ENCODE measurements at regions not wholly inside any gene's neighbourhood (a gene's known extent, or its start where the extent isn't known, plus 50 kb on each side); places are given as distances from the start of the nearest gene placed in this dataset.

DNA sequence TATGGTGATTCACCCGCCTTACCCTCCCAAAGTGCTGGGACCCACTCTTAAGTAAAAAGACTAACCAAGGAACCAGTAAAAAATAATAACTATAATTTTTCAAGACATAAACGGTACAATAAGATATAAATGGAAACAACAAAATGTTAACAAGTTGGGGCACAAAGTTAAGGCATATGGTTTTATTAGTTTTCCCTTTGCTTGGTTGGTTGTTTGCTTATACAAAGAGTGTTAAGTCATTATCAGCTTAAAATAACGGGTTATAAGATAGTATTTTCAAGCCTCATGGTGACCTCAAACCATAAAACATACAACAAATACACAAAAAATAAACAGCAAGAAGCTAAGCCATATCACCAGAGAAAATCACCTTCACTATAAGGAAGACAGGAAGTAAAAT lies 406.1 kb downstream of the SEC23A start:
- H3K27me3 Mint-ChIP-seq (ENCODE audit: low read depth), result no peaks in the 10 kb centered on the region; the same call in 1 of the 2 replicates
- peaks cover 16% of the 10 kb centered on the region for H3K9me3 Mint-ChIP-seq
- no peak for DNase-seq (ENCODE audit: low spot score)
- no peak overlapping the region for H3K27ac Mint-ChIP-seq
- no peaks in the 10 kb centered on the region for H3K36me3 Mint-ChIP-seq
- CTCF ChIA-PET, result no interaction called here
- POLR2A ChIA-PET, result no interaction called here
- no peak overlapping the region for H3K4me3 Mint-ChIP-seq
- ATAC-seq, result no peak
- H3K4me1 Mint-ChIP-seq, result peaks cover 3% of the 10 kb centered on the region; the same call in 1 of the 2 replicates
- TF ChIP-seq, protein P1, sequence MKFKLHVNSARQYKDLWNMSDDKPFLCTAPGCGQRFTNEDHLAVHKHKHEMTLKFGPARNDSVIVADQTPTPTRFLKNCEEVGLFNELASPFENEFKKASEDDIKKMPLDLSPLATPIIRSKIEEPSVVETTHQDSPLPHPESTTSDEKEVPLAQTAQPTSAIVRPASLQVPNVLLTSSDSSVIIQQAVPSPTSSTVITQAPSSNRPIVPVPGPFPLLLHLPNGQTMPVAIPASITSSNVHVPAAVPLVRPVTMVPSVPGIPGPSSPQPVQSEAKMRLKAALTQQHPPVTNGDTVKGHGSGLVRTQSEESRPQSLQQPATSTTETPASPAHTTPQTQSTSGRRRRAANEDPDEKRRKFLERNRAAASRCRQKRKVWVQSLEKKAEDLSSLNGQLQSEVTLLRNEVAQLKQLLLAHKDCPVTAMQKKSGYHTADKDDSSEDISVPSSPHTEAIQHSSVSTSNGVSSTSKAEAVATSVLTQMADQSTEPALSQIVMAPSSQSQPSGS (CRISPR knock-in tag; IDR thresholded peaks at IDR 0.05; ENCODE audit: borderline replicate concordance, low read depth), result no peak
- TF ChIP-seq, protein P2, sequence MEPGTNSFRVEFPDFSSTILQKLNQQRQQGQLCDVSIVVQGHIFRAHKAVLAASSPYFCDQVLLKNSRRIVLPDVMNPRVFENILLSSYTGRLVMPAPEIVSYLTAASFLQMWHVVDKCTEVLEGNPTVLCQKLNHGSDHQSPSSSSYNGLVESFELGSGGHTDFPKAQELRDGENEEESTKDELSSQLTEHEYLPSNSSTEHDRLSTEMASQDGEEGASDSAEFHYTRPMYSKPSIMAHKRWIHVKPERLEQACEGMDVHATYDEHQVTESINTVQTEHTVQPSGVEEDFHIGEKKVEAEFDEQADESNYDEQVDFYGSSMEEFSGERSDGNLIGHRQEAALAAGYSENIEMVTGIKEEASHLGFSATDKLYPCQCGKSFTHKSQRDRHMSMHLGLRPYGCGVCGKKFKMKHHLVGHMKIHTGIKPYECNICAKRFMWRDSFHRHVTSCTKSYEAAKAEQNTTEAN (CRISPR knock-in tag; IDR thresholded peaks at IDR 0.05), result no peak
- TF ChIP-seq MYBL2 (CRISPR knock-in tag; IDR thresholded peaks at IDR 0.05), result no peak
- TF ChIP-seq FOXP1 (CRISPR knock-in tag; IDR thresholded peaks at IDR 0.05; ENCODE audit: borderline replicate concordance), result no peak

DNA sequence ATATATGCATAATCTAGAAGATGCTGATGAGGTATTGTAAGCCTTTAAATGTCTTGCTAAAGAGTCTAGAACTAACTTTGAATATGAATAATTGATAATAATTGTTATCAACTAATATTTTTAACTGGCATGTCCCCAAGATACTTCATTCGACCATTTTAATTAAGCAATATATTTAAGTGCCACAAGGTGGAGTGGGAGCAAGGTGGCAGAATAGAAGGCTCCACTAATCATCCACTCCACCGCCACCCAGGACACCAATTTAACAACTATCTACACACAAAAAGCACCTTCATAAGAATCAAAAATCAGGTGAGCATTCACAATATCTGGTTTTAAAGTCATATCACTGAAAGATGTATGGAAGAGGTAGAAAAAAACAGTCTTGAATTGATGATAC lies 409.6 kb downstream of the SEC23A start:
- Mint-ChIP-seq H3K4me1 (peaks cover 3% of the 10 kb centered on the region; the same call in 1 of the 2 replicates), H3K4me3 (no peak overlapping the region), H3K27ac (no peak overlapping the region), H3K9me3 (peaks cover 16% of the 10 kb centered on the region), H3K36me3 (no peaks in the 10 kb centered on the region), H3K27me3 (ENCODE audit: low read depth) (no peaks in the 10 kb centered on the region)
- ChIA-PET CTCF (no interaction called here), POLR2A (no interaction called here)
- DNase-seq (ENCODE audit: low spot score) (no peak), ATAC-seq (peak; percentile 44)
- TF ChIP-seq, protein P3, sequence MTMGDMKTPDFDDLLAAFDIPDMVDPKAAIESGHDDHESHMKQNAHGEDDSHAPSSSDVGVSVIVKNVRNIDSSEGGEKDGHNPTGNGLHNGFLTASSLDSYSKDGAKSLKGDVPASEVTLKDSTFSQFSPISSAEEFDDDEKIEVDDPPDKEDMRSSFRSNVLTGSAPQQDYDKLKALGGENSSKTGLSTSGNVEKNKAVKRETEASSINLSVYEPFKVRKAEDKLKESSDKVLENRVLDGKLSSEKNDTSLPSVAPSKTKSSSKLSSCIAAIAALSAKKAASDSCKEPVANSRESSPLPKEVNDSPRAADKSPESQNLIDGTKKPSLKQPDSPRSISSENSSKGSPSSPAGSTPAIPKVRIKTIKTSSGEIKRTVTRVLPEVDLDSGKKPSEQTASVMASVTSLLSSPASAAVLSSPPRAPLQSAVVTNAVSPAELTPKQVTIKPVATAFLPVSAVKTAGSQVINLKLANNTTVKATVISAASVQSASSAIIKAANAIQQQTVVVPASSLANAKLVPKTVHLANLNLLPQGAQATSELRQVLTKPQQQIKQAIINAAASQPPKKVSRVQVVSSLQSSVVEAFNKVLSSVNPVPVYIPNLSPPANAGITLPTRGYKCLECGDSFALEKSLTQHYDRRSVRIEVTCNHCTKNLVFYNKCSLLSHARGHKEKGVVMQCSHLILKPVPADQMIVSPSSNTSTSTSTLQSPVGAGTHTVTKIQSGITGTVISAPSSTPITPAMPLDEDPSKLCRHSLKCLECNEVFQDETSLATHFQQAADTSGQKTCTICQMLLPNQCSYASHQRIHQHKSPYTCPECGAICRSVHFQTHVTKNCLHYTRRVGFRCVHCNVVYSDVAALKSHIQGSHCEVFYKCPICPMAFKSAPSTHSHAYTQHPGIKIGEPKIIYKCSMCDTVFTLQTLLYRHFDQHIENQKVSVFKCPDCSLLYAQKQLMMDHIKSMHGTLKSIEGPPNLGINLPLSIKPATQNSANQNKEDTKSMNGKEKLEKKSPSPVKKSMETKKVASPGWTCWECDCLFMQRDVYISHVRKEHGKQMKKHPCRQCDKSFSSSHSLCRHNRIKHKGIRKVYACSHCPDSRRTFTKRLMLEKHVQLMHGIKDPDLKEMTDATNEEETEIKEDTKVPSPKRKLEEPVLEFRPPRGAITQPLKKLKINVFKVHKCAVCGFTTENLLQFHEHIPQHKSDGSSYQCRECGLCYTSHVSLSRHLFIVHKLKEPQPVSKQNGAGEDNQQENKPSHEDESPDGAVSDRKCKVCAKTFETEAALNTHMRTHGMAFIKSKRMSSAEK (CRISPR knock-in tag; IDR thresholded peaks at IDR 0.05; ENCODE audit: borderline replicate concordance), result no peak
- TF ChIP-seq ZNF232 (CRISPR knock-in tag; IDR thresholded peaks at IDR 0.05), result no peak
- TF ChIP-seq, protein P4, sequence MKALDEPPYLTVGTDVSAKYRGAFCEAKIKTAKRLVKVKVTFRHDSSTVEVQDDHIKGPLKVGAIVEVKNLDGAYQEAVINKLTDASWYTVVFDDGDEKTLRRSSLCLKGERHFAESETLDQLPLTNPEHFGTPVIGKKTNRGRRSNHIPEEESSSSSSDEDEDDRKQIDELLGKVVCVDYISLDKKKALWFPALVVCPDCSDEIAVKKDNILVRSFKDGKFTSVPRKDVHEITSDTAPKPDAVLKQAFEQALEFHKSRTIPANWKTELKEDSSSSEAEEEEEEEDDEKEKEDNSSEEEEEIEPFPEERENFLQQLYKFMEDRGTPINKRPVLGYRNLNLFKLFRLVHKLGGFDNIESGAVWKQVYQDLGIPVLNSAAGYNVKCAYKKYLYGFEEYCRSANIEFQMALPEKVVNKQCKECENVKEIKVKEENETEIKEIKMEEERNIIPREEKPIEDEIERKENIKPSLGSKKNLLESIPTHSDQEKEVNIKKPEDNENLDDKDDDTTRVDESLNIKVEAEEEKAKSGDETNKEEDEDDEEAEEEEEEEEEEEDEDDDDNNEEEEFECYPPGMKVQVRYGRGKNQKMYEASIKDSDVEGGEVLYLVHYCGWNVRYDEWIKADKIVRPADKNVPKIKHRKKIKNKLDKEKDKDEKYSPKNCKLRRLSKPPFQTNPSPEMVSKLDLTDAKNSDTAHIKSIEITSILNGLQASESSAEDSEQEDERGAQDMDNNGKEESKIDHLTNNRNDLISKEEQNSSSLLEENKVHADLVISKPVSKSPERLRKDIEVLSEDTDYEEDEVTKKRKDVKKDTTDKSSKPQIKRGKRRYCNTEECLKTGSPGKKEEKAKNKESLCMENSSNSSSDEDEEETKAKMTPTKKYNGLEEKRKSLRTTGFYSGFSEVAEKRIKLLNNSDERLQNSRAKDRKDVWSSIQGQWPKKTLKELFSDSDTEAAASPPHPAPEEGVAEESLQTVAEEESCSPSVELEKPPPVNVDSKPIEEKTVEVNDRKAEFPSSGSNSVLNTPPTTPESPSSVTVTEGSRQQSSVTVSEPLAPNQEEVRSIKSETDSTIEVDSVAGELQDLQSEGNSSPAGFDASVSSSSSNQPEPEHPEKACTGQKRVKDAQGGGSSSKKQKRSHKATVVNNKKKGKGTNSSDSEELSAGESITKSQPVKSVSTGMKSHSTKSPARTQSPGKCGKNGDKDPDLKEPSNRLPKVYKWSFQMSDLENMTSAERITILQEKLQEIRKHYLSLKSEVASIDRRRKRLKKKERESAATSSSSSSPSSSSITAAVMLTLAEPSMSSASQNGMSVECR (CRISPR knock-in tag; IDR thresholded peaks at IDR 0.05; ENCODE audit: borderline replicate concordance), result no peak
- TF ChIP-seq, protein P5, sequence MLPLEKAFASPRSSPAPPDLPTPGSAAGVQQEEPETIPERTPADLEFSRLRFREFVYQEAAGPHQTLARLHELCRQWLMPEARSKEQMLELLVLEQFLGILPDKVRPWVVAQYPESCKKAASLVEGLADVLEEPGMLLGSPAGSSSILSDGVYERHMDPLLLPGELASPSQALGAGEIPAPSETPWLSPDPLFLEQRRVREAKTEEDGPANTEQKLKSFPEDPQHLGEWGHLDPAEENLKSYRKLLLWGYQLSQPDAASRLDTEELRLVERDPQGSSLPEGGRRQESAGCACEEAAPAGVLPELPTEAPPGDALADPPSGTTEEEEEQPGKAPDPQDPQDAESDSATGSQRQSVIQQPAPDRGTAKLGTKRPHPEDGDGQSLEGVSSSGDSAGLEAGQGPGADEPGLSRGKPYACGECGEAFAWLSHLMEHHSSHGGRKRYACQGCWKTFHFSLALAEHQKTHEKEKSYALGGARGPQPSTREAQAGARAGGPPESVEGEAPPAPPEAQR (CRISPR knock-in tag; IDR thresholded peaks at IDR 0.05), result no peak
- TF ChIP-seq CREB1 (CRISPR knock-in tag; IDR thresholded peaks at IDR 0.05), result no peak
- no peak for TF ChIP-seq NR1H2 (CRISPR knock-in tag; IDR thresholded peaks at IDR 0.05)
- TF ChIP-seq FOXP1 (CRISPR knock-in tag; IDR thresholded peaks at IDR 0.05; ENCODE audit: borderline replicate concordance), result no peak
- no peak for TF ChIP-seq TEAD1 (CRISPR knock-in tag; IDR thresholded peaks at IDR 0.05)
- TF ChIP-seq, protein P6, sequence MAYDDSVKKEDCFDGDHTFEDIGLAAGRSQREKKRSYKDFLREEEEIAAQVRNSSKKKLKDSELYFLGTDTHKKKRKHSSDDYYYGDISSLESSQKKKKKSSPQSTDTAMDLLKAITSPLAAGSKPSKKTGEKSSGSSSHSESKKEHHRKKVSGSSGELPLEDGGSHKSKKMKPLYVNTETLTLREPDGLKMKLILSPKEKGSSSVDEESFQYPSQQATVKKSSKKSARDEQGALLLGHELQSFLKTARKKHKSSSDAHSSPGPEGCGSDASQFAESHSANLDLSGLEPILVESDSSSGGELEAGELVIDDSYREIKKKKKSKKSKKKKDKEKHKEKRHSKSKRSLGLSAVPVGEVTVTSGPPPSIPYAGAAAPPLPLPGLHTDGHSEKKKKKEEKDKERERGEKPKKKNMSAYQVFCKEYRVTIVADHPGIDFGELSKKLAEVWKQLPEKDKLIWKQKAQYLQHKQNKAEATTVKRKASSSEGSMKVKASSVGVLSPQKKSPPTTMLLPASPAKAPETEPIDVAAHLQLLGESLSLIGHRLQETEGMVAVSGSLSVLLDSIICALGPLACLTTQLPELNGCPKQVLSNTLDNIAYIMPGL (CRISPR knock-in tag; IDR thresholded peaks at IDR 0.05), result no peak
- TF ChIP-seq KAT7 (CRISPR knock-in tag; IDR thresholded peaks at IDR 0.05; ENCODE audit: borderline replicate concordance), result no peak
- no peak for TF ChIP-seq GTF2I (CRISPR knock-in tag; conservative IDR thresholded peaks at IDR 0.05)
- TF ChIP-seq, protein P7, sequence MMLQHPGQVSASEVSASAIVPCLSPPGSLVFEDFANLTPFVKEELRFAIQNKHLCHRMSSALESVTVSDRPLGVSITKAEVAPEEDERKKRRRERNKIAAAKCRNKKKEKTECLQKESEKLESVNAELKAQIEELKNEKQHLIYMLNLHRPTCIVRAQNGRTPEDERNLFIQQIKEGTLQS (CRISPR knock-in tag; conservative IDR thresholded peaks at IDR 0.05), result no peak
- TF ChIP-seq, protein P8, sequence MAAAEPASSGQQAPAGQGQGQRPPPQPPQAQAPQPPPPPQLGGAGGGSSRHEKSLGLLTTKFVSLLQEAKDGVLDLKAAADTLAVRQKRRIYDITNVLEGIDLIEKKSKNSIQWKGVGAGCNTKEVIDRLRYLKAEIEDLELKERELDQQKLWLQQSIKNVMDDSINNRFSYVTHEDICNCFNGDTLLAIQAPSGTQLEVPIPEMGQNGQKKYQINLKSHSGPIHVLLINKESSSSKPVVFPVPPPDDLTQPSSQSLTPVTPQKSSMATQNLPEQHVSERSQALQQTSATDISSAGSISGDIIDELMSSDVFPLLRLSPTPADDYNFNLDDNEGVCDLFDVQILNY (CRISPR knock-in tag; IDR thresholded peaks at IDR 0.05), result no peak
- TF ChIP-seq SMAD3 (CRISPR knock-in tag; IDR thresholded peaks at IDR 0.05; ENCODE audit: borderline replicate concordance), result no peak

Data from WTC11 (cell line).